ENCODE measurements at regions not wholly inside any gene's neighbourhood (a gene's known extent, or its start where the extent isn't known, plus 50 kb on each side); places are given as distances from the start of the nearest gene placed in this dataset.
A peak's percentile ranks its signal among the peaks of the same experiment; 100 is the strongest.
"Not testable (repeated sequence)": the region's sequence is repeated elsewhere in the genome, so short reads cannot be mapped to it uniquely, and the experiment has no call there.

GRCh38 chr1:147076442-147076841 lies 95.8 kb downstream of the PRKAB2 start:
- no peak overlapping the region for H3K4me3 Mint-ChIP-seq
- peaks cover 3% of the 10 kb centered on the region for H3K9me3 Mint-ChIP-seq
- no peak for TF ChIP-seq CTCF (conservative IDR thresholded peaks at IDR 0.05)
- peaks cover 9% of the 10 kb centered on the region for H3K4me1 Mint-ChIP-seq
- H3K27ac Mint-ChIP-seq (ENCODE audit: unreplicated experiment): no peak overlapping the region
- no peak for DNase-seq (ENCODE audit: low read depth, low spot score)
- H3K27me3 Mint-ChIP-seq (ENCODE audit: low read depth): peaks cover 97% of the 10 kb centered on the region
- peaks cover 7% of the 10 kb centered on the region for H3K36me3 Mint-ChIP-seq (ENCODE audit: low read depth)

GRCh38 chr1:147072482-147073432 lies 99.5 kb downstream of the PRKAB2 start:
- Mint-ChIP-seq H3K27ac (ENCODE audit: unreplicated experiment) (no peak overlapping the region), H3K36me3 (ENCODE audit: low read depth) (peaks cover 7% of the 10 kb centered on the region), H3K4me1 (peaks cover 9% of the 10 kb centered on the region), H3K27me3 (ENCODE audit: low read depth) (peaks cover 78% of the 10 kb centered on the region), H3K4me3 (peak overlapping the region; percentile 89), H3K9me3 (peaks cover 6% of the 10 kb centered on the region)
- TF ChIP-seq CTCF (conservative IDR thresholded peaks at IDR 0.05): no peak
- DNase-seq (ENCODE audit: low read depth, low spot score): no peak

GRCh38 chr1:147071142-147071541 lies 101.1 kb downstream of the PRKAB2 start:
- H3K36me3 Mint-ChIP-seq (ENCODE audit: low read depth): peaks cover 6% of the 10 kb centered on the region
- no peak for DNase-seq (ENCODE audit: low read depth, low spot score)
- H3K4me1 Mint-ChIP-seq: peaks cover 9% of the 10 kb centered on the region
- no peak overlapping the region for H3K27ac Mint-ChIP-seq (ENCODE audit: unreplicated experiment)
- peaks cover 64% of the 10 kb centered on the region for H3K27me3 Mint-ChIP-seq (ENCODE audit: low read depth)
- H3K4me3 Mint-ChIP-seq: no peak overlapping the region
- peaks cover 5% of the 10 kb centered on the region for H3K9me3 Mint-ChIP-seq
- no peak for TF ChIP-seq CTCF (conservative IDR thresholded peaks at IDR 0.05)

- H3K27ac Mint-ChIP-seq (ENCODE audit: unreplicated experiment): no peak overlapping the region
- no peaks in the 10 kb centered on the region for H3K4me1 Mint-ChIP-seq
- no peak for TF ChIP-seq CTCF (conservative IDR thresholded peaks at IDR 0.05)
- no peak overlapping the region for H3K4me3 Mint-ChIP-seq
- DNase-seq (ENCODE audit: low read depth, low spot score): no peak
- H3K9me3 Mint-ChIP-seq: peaks cover 3% of the 10 kb centered on the region
- peaks cover 2% of the 10 kb centered on the region for H3K27me3 Mint-ChIP-seq (ENCODE audit: low read depth)
- peaks cover 3% of the 10 kb centered on the region for H3K36me3 Mint-ChIP-seq (ENCODE audit: low read depth)
Observed at GRCh38 chr1:147062956-147063355, 109.3 kb downstream of the PRKAB2 start.

- H3K4me1 Mint-ChIP-seq; DNase-seq (ENCODE audit: low read depth, low spot score); H3K27me3 Mint-ChIP-seq (ENCODE audit: low read depth); H3K27ac Mint-ChIP-seq (ENCODE audit: unreplicated experiment); H3K4me3 Mint-ChIP-seq; H3K36me3 Mint-ChIP-seq (ENCODE audit: low read depth); H3K9me3 Mint-ChIP-seq: not testable (repeated sequence)
Observed at GRCh38 chr1:147061880-147062279, 110.4 kb downstream of the PRKAB2 start.

GRCh38 chr1:147053269-147053668 lies 115.1 kb downstream of the NBPF12 start:
- Mint-ChIP-seq H3K4me3 (no peak overlapping the region), H3K4me1 (no peaks in the 10 kb centered on the region), H3K27me3 (ENCODE audit: low read depth) (peaks cover 6% of the 10 kb centered on the region), H3K27ac (ENCODE audit: unreplicated experiment) (no peak overlapping the region), H3K9me3 (no peaks in the 10 kb centered on the region), H3K36me3 (ENCODE audit: low read depth) (peaks cover 2% of the 10 kb centered on the region)
- no peak for TF ChIP-seq CTCF (conservative IDR thresholded peaks at IDR 0.05)
- no peak for DNase-seq (ENCODE audit: low read depth, low spot score)
